H1 (cell line): ENCODE measurements at regions not wholly inside any gene's neighbourhood (a gene's known extent, or its start where the extent isn't known, plus 50 kb on each side); places are given as distances from the start of the nearest gene placed in this dataset.

Source experiments
- CREB1 ChIP-seq: IDR thresholded peaks from 2 replicates; pipeline ENCODE4 v1.6.1; 2012; ENCODE audit warnings: inconsistent platforms
- CTCF ChIP-seq, 3 experiments: IDR thresholded peaks; 1 replicate in 2 of 3; 2 replicates in 1 of 3; pipeline versions ENCODE4 v1.5.1 to v1.6.1; 2011; ENCODE audit warnings: low read length in 3 of 3, mild to moderate bottlenecking in 3 of 3, inconsistent platforms in 2 of 3, low read depth in 1 of 3, moderate library complexity in 1 of 3; ENCODE audit not compliant: insufficient read depth in 1 of 3; ENCODE audit errors: control extremely low read depth in 1 of 3
- EZH2 ChIP-seq: fragments of 200-600 bp; sonication (generic); IDR thresholded peaks from 2 replicates; pipeline ENCODE4 v1.7.1; 2012; ENCODE audit warnings: low read depth, mild to moderate bottlenecking, moderate library complexity, low read length, inconsistent platforms; ENCODE audit not compliant: severe bottlenecking
- POLR2A ChIP-seq, 2 experiments: IDR thresholded peaks; 1 replicate in 1 of 2; 2 replicates in 1 of 2; pipeline ENCODE4 v1.6.1; 2011; ENCODE audit warnings: low read depth in 2 of 2, low read length in 2 of 2, mild to moderate bottlenecking in 2 of 2; ENCODE audit errors: control extremely low read depth in 1 of 2
- POLR2AphosphoS5 ChIP-seq: IDR thresholded peaks from 2 replicates; pipeline ENCODE4 v1.6.1; 2011; ENCODE audit warnings: low read depth, low read length

GRCh38 chrX:121146059-121146628, 98.7 kb downstream of the GLUD2 start:
- TF ChIP-seq EZH2 (no peak), CTCF (IDR thresholded peaks at IDR 0.05; ENCODE audit: control extremely low read depth in 1 of 3, insufficient read depth in 1 of 3, low read depth in 1 of 3, low read length in 3 of 3) (no peak), POLR2AphosphoS5 (no peak), POLR2A (IDR thresholded peaks at IDR 0.05; ENCODE audit: control extremely low read depth in 1 of 2, low read depth in 2 of 2, low read length in 2 of 2) (no peak), CREB1 (no peak)
